Panc1 (cell line): ENCODE measurements at regions not wholly inside any gene's neighbourhood (a gene's known extent, or its start where the extent isn't known, plus 50 kb on each side); places are given as distances from the start of the nearest gene placed in this dataset.

Experiments
- ATAC-seq: fragments of 200-7000 bp; cut with Tn5 transposase; 2 replicates; pipeline ENCODE4 v1.9.1; 2020; ENCODE audit warnings: mild to moderate bottlenecking, moderate library complexity
- BruUV-seq: library from RNA; stranded (reverse); fragments of 400-500 nt; replicated peaks from 2 replicates; lab custom pipeline; 2021; lab: Mats Ljungman, UMichigan
- CTCF ChIA-PET: fragments of 300-600 bp; sonication (Branson Sonifier 250); formaldehyde crosslinking; loops from one replicate; lab custom pipeline; 2022; ENCODE audit warnings: antibody characterized with exemption; lab: Charles Lee
- POLR2A ChIA-PET: fragments of 300-600 bp; sonication (Branson Sonifier 250); formaldehyde crosslinking; loops from one replicate; lab custom pipeline; 2022; ENCODE audit warnings: antibody characterized with exemption; lab: Charles Lee
- DNase-seq: peaks from one replicate; pipeline ENCODE4 v3.0.0-alpha.2; 2010; ENCODE audit warnings: low read depth, low spot score
- H3K27ac ChIP-seq: 2 replicates; pipeline ENCODE4 v1.5.1; 2011; ENCODE audit warnings: mild to moderate bottlenecking, low read length, inconsistent platforms
- H3K27me3 ChIP-seq: fragments of 200-500 bp; sonication (Bioruptor generic); 2 replicates; pipeline ENCODE4 v1.6.0; 2014; ENCODE audit warnings: low read length, inconsistent platforms; ENCODE audit not compliant: control insufficient read depth, insufficient read depth
- H3K36me3 ChIP-seq: fragments of 200-500 bp; sonication (Bioruptor generic); 2 replicates; pipeline ENCODE4 v1.5.1; 2014; ENCODE audit warnings: inconsistent platforms, mild to moderate bottlenecking, low read length, moderate library complexity; ENCODE audit not compliant: control insufficient read depth, insufficient read depth
- H3K4me1 ChIP-seq: 2 replicates; pipeline ENCODE4 v1.5.1; 2011; ENCODE audit warnings: inconsistent platforms, mild to moderate bottlenecking, low read length, moderate library complexity; ENCODE audit not compliant: control insufficient read depth, insufficient read depth
- H3K4me3 ChIP-seq, 2 experiments: 2 replicates each; pipeline ENCODE4 v1.5.1; 2011 to 2012; ENCODE audit warnings: low read depth in 2 of 2, low read length in 2 of 2, mild to moderate bottlenecking in 2 of 2, inconsistent platforms in 1 of 2, moderate library complexity in 1 of 2
- H3K9me3 ChIP-seq: fragments of 200-500 bp; sonication (Bioruptor generic); 2 replicates; pipeline ENCODE4 v1.5.1; 2014; ENCODE audit warnings: low read depth, mild to moderate bottlenecking, inconsistent platforms, low read length, moderate library complexity; ENCODE audit not compliant: control insufficient read depth, insufficient read depth
- CTCF ChIP-seq: fragments of 450-650 bp; IDR thresholded peaks from 2 replicates; pipeline ENCODE4 v1.5.1; 2017; ENCODE audit warnings: mild to moderate bottlenecking
- POLR2AphosphoS5 ChIP-seq: IDR thresholded peaks from 2 replicates; pipeline ENCODE4 v1.6.1; 2012; ENCODE audit warnings: mild to moderate bottlenecking, low read depth, low read length, moderate library complexity
- REST ChIP-seq, 2 experiments: IDR thresholded peaks; 2 replicates each; pipeline ENCODE4 v1.6.1; 2011 to 2012; ENCODE audit warnings: low read depth in 2 of 2, control low read depth in 1 of 2, low read length in 1 of 2, mild to moderate bottlenecking in 1 of 2, moderate library complexity in 1 of 2; ENCODE audit not compliant: insufficient read depth in 1 of 2
- SIN3A ChIP-seq: IDR thresholded peaks from 2 replicates; pipeline ENCODE4 v1.6.1; 2012; ENCODE audit warnings: low read depth, mild to moderate bottlenecking, low read length, moderate library complexity, borderline replicate concordance; ENCODE audit not compliant: insufficient read depth
- TCF7L2 ChIP-seq: IDR thresholded peaks from 2 replicates; pipeline ENCODE4 v1.6.1; 2011; ENCODE audit warnings: mild to moderate bottlenecking, low read depth, low read length, inconsistent platforms
- in situ Hi-C: cut with HindIII; loops from 2 replicates; pipeline ENCODE4 v1.10.0; 2016; ENCODE audit warnings: low sequenced_read_pairs, low pct_unique_long_range_greater_than_20kb
- intact Hi-C: fragments of 100-400 bp; cut with micrococcal nuclease; formaldehyde crosslinking; loops from one replicate; pipeline ENCODE4 v1.10.0; 2022; ENCODE audit not compliant: unreplicated experiment

GRCh38 chr10:64503429-64503828 is 982.2 kb downstream of the REEP3 start:
- CTCF ChIA-PET: no interaction called here
- intact Hi-C loops: no loop called here
- no peaks in the 10 kb centered on the region for H3K4me1 ChIP-seq
- POLR2A ChIA-PET: no interaction called here
- H3K27me3 ChIP-seq: no peaks in the 10 kb centered on the region
- no peaks in the 10 kb centered on the region for H3K36me3 ChIP-seq
- in situ Hi-C loops: no loop called here
- ATAC-seq: no peak
- H3K27ac ChIP-seq: no peak overlapping the region
- DNase-seq: no peak
- no TSS peak for BruUV-seq
- no peak overlapping the region for H3K4me3 ChIP-seq
- TF ChIP-seq TCF7L2 (no peak), REST (IDR thresholded peaks at IDR 0.05; ENCODE audit: insufficient read depth in 1 of 2, low read depth in 2 of 2, low read length in 1 of 2) (no peak), POLR2AphosphoS5 (no peak), SIN3A (no peak), CTCF (no peak)
- peaks cover 5% of the 10 kb centered on the region; the same call in 1 of the 2 replicates for H3K9me3 ChIP-seq

- Histone ChIP-seq H3K4me3 (no peak overlapping the region), H3K9me3 (peaks cover under 1% of the 10 kb centered on the region; the same call in 1 of the 2 replicates), H3K27ac (no peak overlapping the region), H3K36me3 (no peaks in the 10 kb centered on the region), H3K27me3 (no peaks in the 10 kb centered on the region), H3K4me1 (no peaks in the 10 kb centered on the region)
- in situ Hi-C loops (no loop called here), intact Hi-C loops (no loop called here)
- ChIA-PET POLR2A (no interaction called here), CTCF (no interaction called here)
- ATAC-seq: no peak
- no peak for DNase-seq
- BruUV-seq: no TSS peak
- no peak for TF ChIP-seq POLR2AphosphoS5
- no peak for TF ChIP-seq TCF7L2
- no peak for TF ChIP-seq SIN3A
- TF ChIP-seq CTCF: no peak
- no peak for TF ChIP-seq REST (IDR thresholded peaks at IDR 0.05; ENCODE audit: insufficient read depth in 1 of 2, low read depth in 2 of 2, low read length in 1 of 2)
These were observed 984.3 kb downstream of the REEP3 start for GRCh38 chr10:64505501-64505900.
